Fibroblast of peridontal ligament (primary cell): ENCODE measurements at regions not wholly inside any gene's neighbourhood (a gene's known extent, or its start where the extent isn't known, plus 50 kb on each side); places are given as distances from the start of the nearest gene placed in this dataset.

Experiments used
- DNase-seq: peaks from one replicate; pipeline ENCODE4 v3.0.0-alpha.2; 2010; ENCODE audit errors: extremely low read depth

- no peak for DNase-seq
These were observed 1177.6 kb downstream of the ADGRL3 start for GRCh38 chr4:62377700-62378099.

DNA sequence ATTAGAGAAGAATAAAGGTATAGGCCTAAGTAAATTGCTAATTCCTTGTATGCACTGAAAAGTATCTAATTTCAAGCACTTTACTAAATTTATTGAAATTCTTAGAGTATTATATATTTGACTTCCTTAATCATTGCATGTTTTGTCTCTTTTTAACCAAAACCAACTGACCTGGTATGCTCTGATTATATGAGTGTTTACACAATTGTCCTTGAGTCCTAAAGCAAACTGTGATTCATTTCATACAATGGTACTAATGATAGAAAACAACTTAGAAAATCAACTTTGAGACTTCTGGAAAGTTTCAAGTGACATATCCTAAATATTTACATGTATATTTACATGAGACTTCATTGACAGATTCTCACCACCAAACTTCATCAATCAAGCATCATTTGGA, 1177.1 kb downstream of the ADGRL3 start:
- DNase-seq: no peak

- no peak for DNase-seq
These were observed 1166.8 kb downstream of the ADGRL3 start for GRCh38 chr4:62366939-62367338.

GRCh38 chr4:62360156-62360545, 1160.0 kb downstream of the ADGRL3 start:
- DNase-seq: no peak

GRCh38 chr4:62359441-62360155, 1159.5 kb downstream of the ADGRL3 start:
- DNase-seq: no peak

DNA sequence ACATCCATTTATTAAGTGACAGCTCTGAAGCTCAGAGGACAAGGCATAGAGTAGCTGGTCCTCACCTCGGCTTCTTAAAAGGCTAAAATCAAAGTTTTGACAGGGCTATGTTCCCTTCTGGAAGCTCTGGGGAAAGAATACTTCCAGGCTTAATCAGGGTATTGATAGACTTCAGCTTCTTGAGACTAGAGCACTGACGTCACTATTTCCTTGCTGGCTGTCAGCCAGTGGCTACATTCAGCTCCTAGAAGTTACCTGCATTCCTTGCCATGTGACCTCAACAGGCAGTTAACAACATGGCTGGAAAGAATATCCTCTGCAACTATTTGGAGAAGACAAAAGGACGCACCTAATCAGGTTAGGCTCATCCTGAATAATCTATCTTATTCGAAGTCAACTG, 1144.8 kb downstream of the ADGRL3 start:
- no peak for DNase-seq

- no peak for DNase-seq
These were observed 1144.3 kb downstream of the ADGRL3 start for GRCh38 chr4:62344474-62344873.

DNA sequence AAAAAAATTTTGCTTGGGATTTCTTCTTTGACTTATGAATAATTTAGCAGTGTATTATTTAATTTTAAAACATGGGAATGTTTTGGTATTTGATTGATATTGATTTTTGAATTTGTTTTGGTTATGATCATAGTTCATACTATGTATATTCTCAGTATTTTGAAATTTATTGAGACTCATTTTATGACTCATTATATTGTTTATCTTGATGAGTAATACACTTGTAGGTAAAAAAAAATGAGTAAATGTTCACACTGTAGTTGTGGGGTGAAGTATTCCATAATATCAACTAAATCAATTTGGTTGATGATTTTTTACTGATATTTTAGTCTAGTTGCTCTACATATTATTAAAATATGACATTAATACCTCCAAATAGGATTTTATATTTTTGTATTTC, 1142.2 kb downstream of the ADGRL3 start:
- no peak for DNase-seq

DNA sequence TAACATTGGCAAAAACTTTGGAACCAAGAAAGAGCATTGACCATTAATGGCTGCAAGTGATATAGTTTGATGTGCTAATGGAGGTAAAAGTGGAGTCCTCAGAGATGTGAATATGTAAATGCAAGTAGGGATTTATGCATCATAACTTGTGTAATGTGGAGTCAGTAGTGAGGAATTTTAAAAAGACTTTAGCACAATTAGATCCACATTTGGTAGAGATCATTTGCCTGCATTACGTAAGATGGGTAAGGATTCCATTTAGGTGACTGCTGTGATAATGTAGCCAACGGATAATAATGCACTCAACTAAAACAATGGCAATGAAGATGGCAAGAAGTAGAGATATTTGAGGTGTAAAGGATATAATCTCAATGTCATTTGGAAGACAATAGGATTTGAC, 1128.4 kb downstream of the ADGRL3 start:
- DNase-seq: no peak

GRCh38 chr4:62327612-62328297, 1127.6 kb downstream of the ADGRL3 start:
- DNase-seq: no peak

DNA sequence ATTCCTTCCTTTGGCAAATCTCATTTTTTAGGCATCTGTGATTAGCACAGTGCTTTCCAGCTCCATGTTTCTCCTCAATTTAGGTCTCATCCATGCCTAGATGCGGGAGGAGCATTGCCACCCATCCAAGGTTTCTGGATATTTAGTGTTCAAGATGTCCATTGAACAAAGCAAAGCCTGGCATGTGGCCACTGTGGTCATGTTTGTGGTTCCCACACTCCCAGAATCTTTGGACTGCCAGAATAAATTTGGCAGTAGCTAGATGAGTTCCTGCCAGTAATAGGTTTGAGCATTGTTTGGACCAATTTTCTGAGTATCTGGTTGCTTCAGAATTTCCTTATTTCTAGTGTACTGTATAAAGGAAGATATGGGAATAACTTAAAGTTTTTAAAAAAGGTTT, 1124.1 kb downstream of the ADGRL3 start:
- no peak for DNase-seq

- no peak for DNase-seq
These were observed 1120.5 kb downstream of the ADGRL3 start for GRCh38 chr4:62320612-62321011.

GRCh38 chr4:62302710-62303109, 1102.6 kb downstream of the ADGRL3 start:
- no peak for DNase-seq

DNA sequence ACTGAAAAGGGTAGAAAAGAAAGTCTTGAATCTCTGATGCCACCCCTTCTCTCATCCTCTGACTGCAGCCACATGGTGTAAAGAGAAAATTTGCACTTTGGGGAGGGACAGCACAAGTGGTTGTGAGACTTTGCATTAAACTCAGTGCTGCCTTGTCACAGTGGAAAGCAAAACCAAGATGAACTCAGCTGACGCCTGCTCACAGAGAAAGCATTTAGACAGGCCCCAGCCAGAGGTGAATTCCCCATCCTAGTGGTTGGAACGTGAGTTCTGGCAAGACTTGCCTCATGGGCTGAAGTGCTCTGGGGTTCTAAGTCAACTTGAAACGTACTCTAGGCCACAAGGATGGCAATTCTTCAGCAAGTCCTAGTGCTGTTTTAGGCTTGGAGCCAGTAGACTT, 1101.4 kb downstream of the ADGRL3 start:
- DNase-seq: no peak

- no peak for DNase-seq
These were observed 1093.4 kb downstream of the ADGRL3 start for GRCh38 chr4:62293551-62293950.

DNA sequence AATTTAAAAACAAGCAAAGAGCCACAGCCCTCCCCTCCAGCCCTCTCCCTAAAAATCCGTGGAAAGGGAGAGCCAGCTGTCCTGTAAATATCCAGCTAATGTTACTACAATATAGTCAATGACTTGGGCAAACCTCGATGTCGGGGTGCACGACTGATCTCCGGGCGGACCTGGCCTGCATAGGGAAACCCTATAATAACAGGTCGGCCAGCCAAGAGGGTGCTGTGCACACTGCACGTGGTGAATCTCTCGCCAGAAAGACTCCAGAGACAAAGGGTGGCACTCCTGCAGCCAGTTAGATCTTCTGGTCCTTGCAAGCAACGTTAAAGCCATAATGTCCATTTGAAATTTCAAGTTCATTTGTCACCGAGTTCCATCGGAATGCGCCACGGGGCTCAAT, 1092.8 kb downstream of the ADGRL3 start:
- no peak for DNase-seq

- DNase-seq: no peak
These were observed 1088.8 kb downstream of the ADGRL3 start for GRCh38 chr4:62288808-62289541.

DNA sequence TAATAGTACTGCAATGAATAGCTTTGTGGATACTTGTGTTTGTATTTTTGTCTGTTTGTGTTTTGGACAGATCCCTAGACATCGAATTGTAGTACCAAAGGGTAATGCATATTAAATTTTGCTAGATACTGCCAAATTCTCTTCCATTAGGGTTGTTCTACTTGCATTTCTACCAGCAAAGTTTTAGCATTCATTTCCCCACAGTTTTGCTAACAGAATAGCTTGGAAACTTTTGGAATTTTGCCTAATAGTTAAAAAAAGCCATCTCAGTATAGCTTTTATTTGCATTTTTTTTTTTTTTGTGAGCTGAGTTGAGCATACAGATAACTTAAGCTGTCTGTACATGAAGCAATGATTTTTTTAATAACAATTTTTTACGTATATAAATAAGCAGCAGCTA, 1084.9 kb downstream of the ADGRL3 start:
- no peak for DNase-seq

- DNase-seq: no peak
These were observed 1079.6 kb downstream of the ADGRL3 start for GRCh38 chr4:62279689-62280088.

DNA sequence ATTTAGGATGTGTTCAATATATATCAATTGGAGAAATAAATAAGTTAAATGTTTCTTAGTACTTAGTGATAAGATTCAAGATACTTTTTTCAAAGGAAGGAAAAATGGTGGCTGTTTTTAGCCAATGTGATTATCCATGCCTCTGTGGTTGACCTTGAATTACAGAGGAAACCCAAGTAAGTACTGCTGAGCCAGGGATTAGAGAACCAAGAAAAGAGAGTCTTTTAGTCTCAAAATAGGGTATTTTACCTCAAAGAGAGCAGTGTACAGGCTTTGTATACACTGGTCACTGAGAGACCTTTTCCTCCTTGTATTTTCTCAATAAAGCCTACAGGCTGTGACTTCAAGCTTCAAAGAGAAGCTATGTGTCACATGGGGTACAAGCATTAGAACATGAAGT, 1075.3 kb downstream of the ADGRL3 start:
- no peak for DNase-seq

DNA sequence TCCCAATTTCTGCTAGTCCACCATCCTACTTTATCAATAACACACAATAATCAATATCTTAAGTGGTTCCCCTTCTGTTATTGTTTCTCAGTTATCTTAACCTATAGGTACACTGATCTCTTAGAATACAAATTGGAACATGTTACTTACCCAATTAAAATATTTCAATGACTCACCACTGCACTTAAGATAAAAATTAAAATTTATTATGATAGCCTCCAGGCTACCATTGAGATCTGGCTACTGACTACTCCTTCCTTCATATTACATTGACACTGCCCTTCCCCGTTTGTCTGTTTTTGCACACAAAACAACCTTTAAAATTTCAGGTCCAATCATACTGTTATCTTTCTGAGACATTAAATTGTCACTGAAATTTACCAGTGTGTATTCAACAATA, 1074.7 kb downstream of the ADGRL3 start:
- DNase-seq: no peak

DNA sequence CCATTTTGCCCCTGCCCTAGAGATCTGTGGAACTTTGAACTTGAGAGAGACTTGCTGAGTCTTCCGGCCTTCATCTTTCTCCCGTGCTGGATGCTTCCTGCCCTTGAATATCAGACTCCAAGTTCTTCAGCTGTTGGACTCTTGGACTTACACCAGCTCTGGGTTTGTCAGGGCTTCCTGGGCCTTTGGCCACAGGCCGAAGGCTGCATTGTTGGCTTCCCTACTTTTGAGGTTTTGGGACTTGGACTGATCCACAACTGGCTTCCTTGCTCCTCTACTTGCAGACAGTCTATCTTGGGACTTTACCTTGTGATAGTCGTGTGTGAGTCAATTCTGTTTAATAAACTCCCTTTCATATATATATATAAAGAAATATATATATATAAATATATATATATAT, 1071.0 kb downstream of the ADGRL3 start:
- no peak for DNase-seq

- DNase-seq: no peak
These were observed 1069.8 kb downstream of the ADGRL3 start for GRCh38 chr4:62269918-62270317.
